Neural cell (in vitro differentiated cells): ENCODE measurements at regions not wholly inside any gene's neighbourhood (a gene's known extent, or its start where the extent isn't known, plus 50 kb on each side); places are given as distances from the start of the nearest gene placed in this dataset.

ENCODE experiments used
- H2AFZ ChIP-seq: fragments of 200-600, 300-800 bp; sonication (generic), shearing (Covaris generic); 2 replicates; pipeline ENCODE4 v1.6.0; 2014; ENCODE audit warnings: low read depth, mild to moderate bottlenecking, antibody characterized with exemption, low read length, moderate library complexity
- H3F3A ChIP-seq: fragments of 200-600 bp; shearing (Covaris generic); 2 replicates; pipeline ENCODE4 v1.6.1; 2016; ENCODE audit warnings: mild to moderate bottlenecking, moderate library complexity, mixed read lengths, antibody characterized with exemption, low read length; ENCODE audit not compliant: insufficient read depth, poor library complexity, severe bottlenecking
- H3K27ac ChIP-seq: fragments of 200-600, 300-800 bp; sonication (generic), shearing (Covaris generic); 2 replicates; pipeline ENCODE4 v1.5.1; 2014; ENCODE audit warnings: mild to moderate bottlenecking, low read length, moderate library complexity
- H3K27me3 ChIP-seq: fragments of 300-800, 200-600 bp; sonication (generic), shearing (Covaris generic); 2 replicates; pipeline ENCODE4 v1.6.0; 2014; ENCODE audit warnings: mild to moderate bottlenecking, low read depth, low read length, moderate library complexity; ENCODE audit not compliant: insufficient read depth
- H3K36me3 ChIP-seq: fragments of 300-800, 200-600 bp; sonication (generic), shearing (Covaris generic); 2 replicates; pipeline ENCODE4 v1.5.1; 2014; ENCODE audit warnings: mild to moderate bottlenecking, antibody characterized with exemption, low read length, moderate library complexity; ENCODE audit not compliant: insufficient read depth
- H3K4me2 ChIP-seq: fragments of 300-800, 200-600 bp; sonication (generic), shearing (Covaris generic); 2 replicates; pipeline ENCODE4 v1.6.0; 2014; ENCODE audit warnings: mild to moderate bottlenecking, low read length
- H3K4me3 ChIP-seq: fragments of 300-800, 200-600 bp; sonication (generic), shearing (Covaris generic); 2 replicates; pipeline ENCODE4 v1.5.1; 2014; ENCODE audit warnings: mild to moderate bottlenecking, low read length, moderate library complexity
- H3K79me2 ChIP-seq: fragments of 200-600 bp; shearing (Covaris generic); replicated peaks from 2 replicates; pipeline ENCODE4 v1.6.0; 2014; ENCODE audit warnings: mild to moderate bottlenecking, low read length, moderate library complexity; ENCODE audit not compliant: insufficient read depth
- H3K9ac ChIP-seq: fragments of 300-800, 200-600 bp; sonication (generic), shearing (Covaris generic); 2 replicates; pipeline ENCODE4 v1.6.1; 2016; ENCODE audit warnings: mild to moderate bottlenecking, low read length, mixed read lengths
- H3K9me2 ChIP-seq: fragments of 200-600 bp; shearing (Covaris generic); 2 replicates; pipeline ENCODE4 v1.6.1; 2016; ENCODE audit warnings: mild to moderate bottlenecking, low read length, mixed read lengths; ENCODE audit not compliant: insufficient read depth
- H3K9me3 ChIP-seq: fragments of 200-600, 300-800 bp; sonication (generic), shearing (Covaris generic); 2 replicates; pipeline ENCODE4 v1.6.1; 2016; ENCODE audit warnings: mild to moderate bottlenecking, mixed run types, low read length, moderate library complexity, mixed read lengths
- H4K20me1 ChIP-seq: fragments of 200-600 bp; shearing (Covaris generic); 2 replicates; pipeline ENCODE4 v1.6.1; 2016; ENCODE audit warnings: mild to moderate bottlenecking, mixed run types; ENCODE audit not compliant: insufficient read depth
- EP300 ChIP-seq: fragments of 450-650 bp; conservative IDR thresholded peaks from 2 replicates; pipeline ENCODE4 v1.6.1; 2014; ENCODE audit warnings: antibody characterized with exemption, mild to moderate bottlenecking, moderate library complexity; ENCODE audit not compliant: poor library complexity, severe bottlenecking
- EZH2 ChIP-seq: fragments of 200-600, 300-800 bp; shearing (Covaris generic), sonication (generic); IDR thresholded peaks from 2 replicates; pipeline ENCODE4 v1.6.1; 2014; ENCODE audit warnings: antibody characterized with exemption, low read length, borderline replicate concordance, mild to moderate bottlenecking; ENCODE audit not compliant: insufficient read depth, poor library complexity, severe bottlenecking
- MXI1 ChIP-seq: fragments of 450-650 bp; conservative IDR thresholded peaks from 2 replicates; pipeline ENCODE4 v1.6.1; 2014; ENCODE audit warnings: antibody characterized with exemption, mild to moderate bottlenecking; ENCODE audit not compliant: poor library complexity, severe bottlenecking
- POLR2AphosphoS5 ChIP-seq: IDR thresholded peaks from 2 replicates; pipeline ENCODE4 v1.6.1; 2012
- RAD21 ChIP-seq: fragments of 450-650 bp; conservative IDR thresholded peaks from 2 replicates; pipeline ENCODE4 v1.6.1; 2014; ENCODE audit warnings: antibody characterized with exemption, mild to moderate bottlenecking, moderate library complexity
- SMC3 ChIP-seq: fragments of 450-650 bp; conservative IDR thresholded peaks from 2 replicates; pipeline ENCODE4 v1.6.1; 2014; ENCODE audit warnings: antibody characterized with exemption, mild to moderate bottlenecking, moderate library complexity; ENCODE audit not compliant: poor library complexity
- TAF1 ChIP-seq: IDR thresholded peaks from 2 replicates; pipeline ENCODE4 v1.6.1; 2012; ENCODE audit warnings: low read depth
- TF ChIP-seq, protein P1 (sequence below): fragments of 450-650 bp; IDR thresholded peaks from 2 replicates; pipeline ENCODE4 v1.5.1; 2014; ENCODE audit warnings: antibody characterized with exemption, mild to moderate bottlenecking, moderate library complexity; ENCODE audit not compliant: poor library complexity, severe bottlenecking
- TF ChIP-seq, protein P2 (sequence below): IDR thresholded peaks from 2 replicates; pipeline ENCODE4 v1.6.1; 2012; ENCODE audit warnings: borderline replicate concordance

DNA sequence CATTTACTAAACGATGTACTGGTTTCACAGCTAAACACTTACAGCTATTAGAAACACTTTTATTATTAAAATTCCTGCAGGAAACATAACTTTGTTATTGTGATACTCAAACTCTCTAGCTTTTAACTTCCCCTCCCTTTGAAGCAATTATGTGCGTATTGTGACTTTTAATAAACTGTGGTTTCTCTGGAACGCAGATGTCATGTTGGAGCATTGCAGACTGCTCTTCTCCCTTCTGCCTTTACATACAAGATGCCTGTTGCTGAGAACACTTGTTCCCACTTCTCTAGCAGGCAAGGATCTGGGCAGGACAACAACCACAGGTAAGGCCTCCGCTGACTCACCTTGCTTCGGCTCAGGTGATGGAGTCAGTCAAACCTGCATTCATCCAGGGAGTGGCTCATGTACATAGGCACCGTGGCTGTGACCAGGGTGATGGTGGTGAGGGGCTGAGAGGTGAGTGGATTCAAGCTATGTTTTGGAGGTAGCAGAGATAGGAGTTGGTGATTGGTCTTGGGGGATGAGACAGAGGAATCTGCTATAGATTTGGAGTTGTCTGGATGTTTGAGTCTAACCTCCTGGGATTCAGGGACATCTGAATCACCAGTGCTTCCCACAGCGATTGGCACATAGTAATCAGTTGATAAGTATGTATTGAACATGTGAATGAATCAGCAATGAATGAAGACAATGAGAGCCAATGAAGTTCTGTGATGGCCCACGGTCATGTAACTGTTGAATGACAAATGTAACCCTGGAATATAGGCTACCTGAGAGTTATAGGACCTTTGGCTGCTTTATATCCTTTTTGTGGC is 106.0 kb downstream of the ADAMTS15 start:
- Histone ChIP-seq H3K9ac (no peak overlapping the region), H2AFZ (no peak overlapping the region), H3F3A (no peaks in the 10 kb centered on the region), H3K27ac (no peak overlapping the region), H3K27me3 (no peaks in the 10 kb centered on the region), H3K4me2 (no peak overlapping the region), H3K9me2 (no peaks in the 10 kb centered on the region), H3K36me3 (no peaks in the 10 kb centered on the region), H3K4me3 (no peak overlapping the region), H3K9me3 (no peaks in the 10 kb centered on the region), H3K79me2 (no peaks in the 10 kb centered on the region), H4K20me1 (no peaks in the 10 kb centered on the region)
- TF ChIP-seq, protein P1, sequence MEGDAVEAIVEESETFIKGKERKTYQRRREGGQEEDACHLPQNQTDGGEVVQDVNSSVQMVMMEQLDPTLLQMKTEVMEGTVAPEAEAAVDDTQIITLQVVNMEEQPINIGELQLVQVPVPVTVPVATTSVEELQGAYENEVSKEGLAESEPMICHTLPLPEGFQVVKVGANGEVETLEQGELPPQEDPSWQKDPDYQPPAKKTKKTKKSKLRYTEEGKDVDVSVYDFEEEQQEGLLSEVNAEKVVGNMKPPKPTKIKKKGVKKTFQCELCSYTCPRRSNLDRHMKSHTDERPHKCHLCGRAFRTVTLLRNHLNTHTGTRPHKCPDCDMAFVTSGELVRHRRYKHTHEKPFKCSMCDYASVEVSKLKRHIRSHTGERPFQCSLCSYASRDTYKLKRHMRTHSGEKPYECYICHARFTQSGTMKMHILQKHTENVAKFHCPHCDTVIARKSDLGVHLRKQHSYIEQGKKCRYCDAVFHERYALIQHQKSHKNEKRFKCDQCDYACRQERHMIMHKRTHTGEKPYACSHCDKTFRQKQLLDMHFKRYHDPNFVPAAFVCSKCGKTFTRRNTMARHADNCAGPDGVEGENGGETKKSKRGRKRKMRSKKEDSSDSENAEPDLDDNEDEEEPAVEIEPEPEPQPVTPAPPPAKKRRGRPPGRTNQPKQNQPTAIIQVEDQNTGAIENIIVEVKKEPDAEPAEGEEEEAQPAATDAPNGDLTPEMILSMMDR: no peak
- TF ChIP-seq EP300: no peak

DNA sequence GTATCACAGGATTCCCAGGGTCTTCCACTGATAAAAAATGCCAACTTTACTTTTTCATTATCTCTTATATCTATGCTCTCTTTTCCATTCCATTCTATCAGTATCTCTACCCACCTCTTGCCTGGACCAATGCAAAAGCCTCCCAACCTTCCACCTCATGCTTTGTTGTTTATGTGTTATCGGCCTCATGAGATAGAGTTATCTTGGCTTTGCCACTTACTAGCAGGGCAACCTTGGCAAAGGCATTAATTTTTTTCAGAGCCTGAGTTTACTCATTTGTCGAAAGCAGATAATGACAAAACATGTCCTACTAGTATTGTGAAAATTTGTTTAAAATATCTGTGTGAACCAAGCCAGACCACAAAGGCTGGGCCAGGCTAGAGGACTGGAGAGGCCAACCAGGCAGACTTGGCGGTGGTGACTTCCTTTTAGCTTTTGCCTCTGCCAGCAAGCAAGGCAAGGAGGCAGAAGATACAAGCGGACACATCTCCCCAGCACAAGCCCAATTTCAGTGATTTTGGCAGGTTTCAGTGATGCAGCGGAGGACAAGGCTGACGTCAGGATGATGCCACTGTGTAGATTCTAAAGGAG is 106.9 kb downstream of the ADAMTS15 start:
- H3K27me3 ChIP-seq: no peaks in the 10 kb centered on the region
- no peaks in the 10 kb centered on the region for H3K9me3 ChIP-seq
- H3F3A ChIP-seq: no peaks in the 10 kb centered on the region
- H3K36me3 ChIP-seq: no peaks in the 10 kb centered on the region
- H3K4me2 ChIP-seq: no peak overlapping the region
- H3K27ac ChIP-seq: no peak overlapping the region
- H3K9me2 ChIP-seq: no peaks in the 10 kb centered on the region
- H3K9ac ChIP-seq: no peak overlapping the region
- H4K20me1 ChIP-seq: no peaks in the 10 kb centered on the region
- H3K4me3 ChIP-seq: no peak overlapping the region
- no peaks in the 10 kb centered on the region for H3K79me2 ChIP-seq
- TF ChIP-seq POLR2AphosphoS5: no peak
- H2AFZ ChIP-seq: no peak overlapping the region

DNA sequence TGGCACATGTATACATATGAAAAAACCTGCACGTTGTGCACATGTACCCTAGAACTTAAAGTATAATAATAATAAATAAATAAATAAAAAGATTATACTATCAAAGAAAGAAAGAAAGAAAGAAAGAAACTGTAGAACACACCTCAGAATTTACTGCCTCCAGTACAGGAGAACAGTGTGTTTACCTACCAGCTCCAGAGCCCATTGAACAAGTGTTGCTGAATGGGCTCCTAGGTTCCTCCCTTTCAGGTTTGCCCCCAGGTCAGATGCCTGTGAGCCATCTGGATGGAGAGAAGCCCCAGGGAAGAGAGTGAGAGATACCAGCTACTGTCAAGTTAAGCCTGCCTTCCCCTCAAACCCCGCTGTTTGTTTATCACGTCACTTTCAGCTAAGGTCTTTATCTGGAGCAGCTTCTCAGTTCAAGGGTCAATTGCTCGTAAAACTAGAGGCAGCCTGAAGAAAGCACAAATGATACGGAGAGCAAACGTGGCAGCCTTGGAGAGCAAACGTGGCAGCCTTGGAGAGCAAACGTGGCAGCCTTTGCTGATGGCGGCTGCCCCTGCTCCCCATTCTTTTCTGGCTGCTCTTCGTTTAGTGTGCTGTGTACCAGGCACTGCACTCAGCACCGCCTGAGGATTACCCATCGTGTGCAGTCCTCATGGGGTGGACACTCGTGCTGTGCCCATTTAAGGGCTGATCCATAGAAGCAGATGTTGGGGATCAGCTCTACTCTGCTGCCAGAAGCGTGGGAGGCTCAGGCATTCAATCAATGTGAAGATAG is 111.7 kb downstream of the ADAMTS15 start:
- no peak overlapping the region for H3K4me3 ChIP-seq
- TF ChIP-seq, protein P2, sequence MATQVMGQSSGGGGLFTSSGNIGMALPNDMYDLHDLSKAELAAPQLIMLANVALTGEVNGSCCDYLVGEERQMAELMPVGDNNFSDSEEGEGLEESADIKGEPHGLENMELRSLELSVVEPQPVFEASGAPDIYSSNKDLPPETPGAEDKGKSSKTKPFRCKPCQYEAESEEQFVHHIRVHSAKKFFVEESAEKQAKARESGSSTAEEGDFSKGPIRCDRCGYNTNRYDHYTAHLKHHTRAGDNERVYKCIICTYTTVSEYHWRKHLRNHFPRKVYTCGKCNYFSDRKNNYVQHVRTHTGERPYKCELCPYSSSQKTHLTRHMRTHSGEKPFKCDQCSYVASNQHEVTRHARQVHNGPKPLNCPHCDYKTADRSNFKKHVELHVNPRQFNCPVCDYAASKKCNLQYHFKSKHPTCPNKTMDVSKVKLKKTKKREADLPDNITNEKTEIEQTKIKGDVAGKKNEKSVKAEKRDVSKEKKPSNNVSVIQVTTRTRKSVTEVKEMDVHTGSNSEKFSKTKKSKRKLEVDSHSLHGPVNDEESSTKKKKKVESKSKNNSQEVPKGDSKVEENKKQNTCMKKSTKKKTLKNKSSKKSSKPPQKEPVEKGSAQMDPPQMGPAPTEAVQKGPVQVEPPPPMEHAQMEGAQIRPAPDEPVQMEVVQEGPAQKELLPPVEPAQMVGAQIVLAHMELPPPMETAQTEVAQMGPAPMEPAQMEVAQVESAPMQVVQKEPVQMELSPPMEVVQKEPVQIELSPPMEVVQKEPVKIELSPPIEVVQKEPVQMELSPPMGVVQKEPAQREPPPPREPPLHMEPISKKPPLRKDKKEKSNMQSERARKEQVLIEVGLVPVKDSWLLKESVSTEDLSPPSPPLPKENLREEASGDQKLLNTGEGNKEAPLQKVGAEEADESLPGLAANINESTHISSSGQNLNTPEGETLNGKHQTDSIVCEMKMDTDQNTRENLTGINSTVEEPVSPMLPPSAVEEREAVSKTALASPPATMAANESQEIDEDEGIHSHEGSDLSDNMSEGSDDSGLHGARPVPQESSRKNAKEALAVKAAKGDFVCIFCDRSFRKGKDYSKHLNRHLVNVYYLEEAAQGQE: no peak
- TF ChIP-seq RAD21: no peak
- TF ChIP-seq, protein P1: no peak
- no peak for TF ChIP-seq MXI1
- TF ChIP-seq TAF1: no peak
- no peak for TF ChIP-seq EZH2
- TF ChIP-seq POLR2AphosphoS5: no peak
- TF ChIP-seq EP300: no peak
- TF ChIP-seq SMC3: no peak
- no peak overlapping the region for H2AFZ ChIP-seq
- no peaks in the 10 kb centered on the region for H3F3A ChIP-seq
- H4K20me1 ChIP-seq: no peaks in the 10 kb centered on the region
- H3K36me3 ChIP-seq: no peaks in the 10 kb centered on the region
- no peak overlapping the region for H3K9ac ChIP-seq
- no peaks in the 10 kb centered on the region for H3K27me3 ChIP-seq
- H3K4me2 ChIP-seq: no peak overlapping the region
- H3K9me2 ChIP-seq: no peaks in the 10 kb centered on the region
- H3K27ac ChIP-seq: no peak overlapping the region
- H3K79me2 ChIP-seq: no peaks in the 10 kb centered on the region
- no peaks in the 10 kb centered on the region for H3K9me3 ChIP-seq
